ENCODE measurements at regions not wholly inside any gene's neighbourhood (a gene's known extent, or its start where the extent isn't known, plus 50 kb on each side); places are given as distances from the start of the nearest gene placed in this dataset.
"Not testable (repeated sequence)": the region's sequence is repeated elsewhere in the genome, so short reads cannot be mapped to it uniquely, and the experiment has no call there.

GRCh38 chr5:92017776-92018175, 634.7 kb upstream of the ARRDC3 start:
- TF ChIP-seq ZFX (IDR thresholded peaks at IDR 0.05) (no peak), CTCF (conservative IDR thresholded peaks at IDR 0.05) (no peak)
- no peak overlapping the region for H3K27ac ChIP-seq

- H3K27ac ChIP-seq: not testable (repeated sequence)
Observed at GRCh38 chr5:92011845-92012244, 628.7 kb upstream of the ARRDC3 start.

GRCh38 chr5:92003806-92004205, 620.7 kb upstream of the ARRDC3 start:
- TF ChIP-seq CTCF (conservative IDR thresholded peaks at IDR 0.05) (no peak), ZFX (IDR thresholded peaks at IDR 0.05) (no peak)
- H3K27ac ChIP-seq: no peak overlapping the region

GRCh38 chr5:92002721-92003274, 619.7 kb upstream of the ARRDC3 start:
- no peak for TF ChIP-seq CTCF (conservative IDR thresholded peaks at IDR 0.05)
- no peak for TF ChIP-seq ZFX (IDR thresholded peaks at IDR 0.05)
- H3K27ac ChIP-seq: no peak overlapping the region

GRCh38 chr5:91998774-91999173, 615.7 kb upstream of the ARRDC3 start:
- TF ChIP-seq CTCF (conservative IDR thresholded peaks at IDR 0.05) (no peak), ZFX (IDR thresholded peaks at IDR 0.05) (no peak)
- no peak overlapping the region for H3K27ac ChIP-seq

DNA sequence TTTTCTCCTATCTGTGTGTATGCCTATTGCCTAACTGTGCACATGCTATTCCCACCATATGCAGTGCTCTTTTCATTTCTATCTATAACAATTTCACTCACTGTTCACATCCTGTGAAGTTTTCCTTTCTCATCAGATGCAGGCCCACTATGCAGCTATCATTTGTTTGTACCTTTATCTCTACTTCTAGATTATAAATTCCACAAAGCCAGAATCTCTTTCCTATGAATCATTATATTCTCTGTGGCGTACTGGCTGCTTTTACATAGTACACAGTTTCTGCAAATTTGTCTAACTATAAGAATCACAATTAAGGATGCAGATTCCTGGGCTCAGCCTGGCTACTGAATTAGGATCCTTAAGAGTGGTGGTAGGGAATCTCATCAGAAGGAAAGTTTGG, 600.8 kb upstream of the ARRDC3 start:
- no peak overlapping the region for H3K27ac ChIP-seq
- no peak for TF ChIP-seq ZFX (IDR thresholded peaks at IDR 0.05)
- no peak for TF ChIP-seq CTCF (conservative IDR thresholded peaks at IDR 0.05)

GRCh38 chr5:91978221-91978882, 595.2 kb upstream of the ARRDC3 start:
- TF ChIP-seq ZFX (IDR thresholded peaks at IDR 0.05) (no peak), CTCF (conservative IDR thresholded peaks at IDR 0.05) (no peak)

GRCh38 chr5:91977579-91977978, 594.5 kb upstream of the ARRDC3 start:
- TF ChIP-seq CTCF (conservative IDR thresholded peaks at IDR 0.05) (no peak), ZFX (IDR thresholded peaks at IDR 0.05) (no peak)
- H3K27ac ChIP-seq: no peak overlapping the region

More at GRCh38 chr5:91978221-91978882, 595.2 kb upstream of the ARRDC3 start:
- H3K27ac ChIP-seq: no peak overlapping the region
